GM12878 (cell line): ENCODE measurements at regions not wholly inside any gene's neighbourhood (a gene's known extent, or its start where the extent isn't known, plus 50 kb on each side); places are given as distances from the start of the nearest gene placed in this dataset.

Experiments
- BRCA1 ChIP-seq: IDR thresholded peaks from 2 replicates; pipeline ENCODE4 v1.6.1; 2011; ENCODE audit warnings: low read depth, low read length, improper control_type of control experiment
- CTCF ChIP-seq, 3 experiments: IDR thresholded peaks in 2 of 3; conservative IDR thresholded peaks in 1 of 3; 2 replicates each; pipeline ENCODE4 v1.5.1; 2011; ENCODE audit warnings: low read depth in 3 of 3, low read length in 3 of 3, mild to moderate bottlenecking in 3 of 3, control low read depth in 2 of 3, moderate library complexity in 2 of 3, inconsistent platforms in 1 of 3, mixed read lengths in 1 of 3; ENCODE audit not compliant: control insufficient read depth in 2 of 3, insufficient read depth in 1 of 3; ENCODE audit errors: extremely low read depth in 1 of 3
- ELK1 ChIP-seq: IDR thresholded peaks from 2 replicates; pipeline ENCODE4 v1.6.1; 2012; ENCODE audit warnings: low read depth, low read length, improper control_type of control experiment
- EZH2 ChIP-seq: IDR thresholded peaks from 2 replicates; pipeline ENCODE4 v1.6.1; 2012; ENCODE audit warnings: low read depth, mild to moderate bottlenecking, control low read depth, inconsistent platforms, low read length, borderline replicate concordance; ENCODE audit not compliant: control insufficient read depth
- HDAC6 ChIP-seq: fragments of 200-600 bp; sonication (generic); IDR thresholded peaks from one replicate; pipeline ENCODE4 v1.8.0; 2017; ENCODE audit warnings: antibody characterized with exemption; ENCODE audit not compliant: unreplicated experiment
- IKZF1 ChIP-seq: fragments of 450-650 bp; conservative IDR thresholded peaks from 2 replicates; pipeline ENCODE4 v1.6.1; 2017; ENCODE audit warnings: antibody characterized with exemption, mild to moderate bottlenecking
- JUNB ChIP-seq: IDR thresholded peaks from 2 replicates; pipeline ENCODE4 v1.6.1; 2016; ENCODE audit warnings: antibody characterized with exemption, mild to moderate bottlenecking
- MAX ChIP-seq: IDR thresholded peaks from 2 replicates; pipeline ENCODE4 v1.6.1; 2012; ENCODE audit warnings: low read depth, low read length, improper control_type of control experiment
- NR2C2 ChIP-seq: IDR thresholded peaks from 2 replicates; pipeline ENCODE4 v1.6.1; 2011; ENCODE audit warnings: borderline replicate concordance, low read depth; ENCODE audit not compliant: control insufficient read depth, insufficient read length
- POLR2A ChIP-seq: IDR thresholded peaks from 2 replicates; pipeline ENCODE4 v1.6.1; 2011; ENCODE audit warnings: low read depth, mild to moderate bottlenecking, low read length
- SP1 ChIP-seq: IDR thresholded peaks from one replicate; pipeline ENCODE4 v1.6.1; 2011; ENCODE audit warnings: low read depth, low read length
- YY1 ChIP-seq: IDR thresholded peaks from 2 replicates; pipeline ENCODE4 v1.6.1; 2011; ENCODE audit warnings: low read depth, mild to moderate bottlenecking, low read length
- ZBTB4 ChIP-seq: fragments of 450-650 bp; formaldehyde crosslinking; IDR thresholded peaks from 2 replicates; pipeline ENCODE4 v1.4.0; 2022; ENCODE audit warnings: mild to moderate bottlenecking, moderate library complexity

- no peak for TF ChIP-seq SP1
- no peak for TF ChIP-seq CTCF (IDR thresholded peaks at IDR 0.05 in 2 of 3, conservative IDR thresholded peaks at IDR 0.05 in 1 of 3; ENCODE audit: control insufficient read depth in 2 of 3, extremely low read depth in 1 of 3, insufficient read depth in 1 of 3, low read depth in 3 of 3, low read length in 3 of 3)
- TF ChIP-seq JUNB: no peak
- TF ChIP-seq ELK1: no peak
- no peak for TF ChIP-seq IKZF1
- TF ChIP-seq ZBTB4 (CRISPR knock-in tag): no peak
- no peak for TF ChIP-seq NR2C2
- no peak for TF ChIP-seq YY1
- TF ChIP-seq BRCA1: no peak
- TF ChIP-seq POLR2A: no peak
- no peak for TF ChIP-seq HDAC6
- TF ChIP-seq MAX: no peak
- no peak for TF ChIP-seq EZH2
Observed at GRCh38 chr10:52993109-52993508, 220.5 kb upstream of the MBL2 start.
